ENCODE measurements at regions not wholly inside any gene's neighbourhood (a gene's known extent, or its start where the extent isn't known, plus 50 kb on each side); places are given as distances from the start of the nearest gene placed in this dataset.
"Not testable (repeated sequence)": the region's sequence is repeated elsewhere in the genome, so short reads cannot be mapped to it uniquely, and the experiment has no call there.

DNA sequence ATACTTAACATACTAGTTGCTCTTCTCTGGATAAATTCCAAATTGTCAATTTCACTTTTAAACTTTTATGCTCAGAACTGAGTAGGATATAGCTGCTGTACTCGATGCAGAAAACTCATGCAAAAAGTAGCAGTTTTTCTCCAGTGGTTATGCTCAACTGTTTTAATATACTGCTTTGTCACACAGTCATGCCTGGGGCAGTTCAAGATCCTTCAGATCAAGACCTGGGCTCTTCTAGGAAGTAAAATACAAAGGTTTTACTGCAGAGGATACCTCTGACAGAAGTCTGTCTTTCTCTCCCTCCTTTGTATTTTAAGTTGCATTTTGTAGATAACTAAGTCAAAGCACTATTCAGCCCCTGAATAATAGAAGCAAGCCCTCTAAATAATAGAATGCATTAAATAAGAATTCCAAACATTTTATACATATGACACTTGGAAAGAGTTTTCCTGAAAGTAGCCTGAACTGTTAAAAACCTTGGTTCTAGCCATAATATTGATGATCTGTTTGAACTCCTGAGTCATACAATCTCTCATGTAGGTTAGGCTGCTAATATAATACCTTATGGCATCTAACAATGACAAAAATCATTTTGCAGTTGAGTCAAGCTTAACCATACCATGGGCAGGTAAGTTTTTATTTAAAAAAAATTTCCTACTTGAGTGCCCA lies 183.3 kb upstream of the TRIB2 start:
- no peak for FAIRE-seq

DNA sequence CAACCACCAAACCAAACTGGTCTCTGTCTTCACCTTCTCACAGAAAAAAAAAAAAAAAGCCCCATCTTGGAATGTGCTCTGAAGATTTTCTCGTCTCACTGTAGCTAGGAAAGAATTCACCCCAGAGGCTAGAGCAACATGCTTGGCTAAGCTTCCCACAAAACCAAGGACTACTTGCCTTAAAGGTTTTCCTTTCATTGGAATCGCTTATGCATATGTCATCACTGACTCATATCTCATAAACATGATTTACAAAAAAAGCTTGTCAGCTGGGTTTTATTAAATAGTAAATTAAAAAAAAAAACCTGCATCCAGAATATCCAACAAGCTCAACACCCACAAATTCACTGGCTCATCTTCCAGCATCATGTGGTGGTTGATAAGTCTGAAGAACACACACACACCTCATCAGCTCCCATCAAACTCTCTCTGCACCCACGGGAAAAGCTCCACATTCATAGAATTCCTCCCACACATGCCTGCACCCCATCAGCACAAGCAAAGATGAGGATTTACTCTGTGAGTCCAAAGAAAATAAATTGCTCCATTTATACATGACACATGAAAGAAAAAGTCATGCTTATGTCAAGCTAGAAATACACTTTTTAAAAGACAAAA lies 182.0 kb upstream of the TRIB2 start:
- no peak for FAIRE-seq

DNA sequence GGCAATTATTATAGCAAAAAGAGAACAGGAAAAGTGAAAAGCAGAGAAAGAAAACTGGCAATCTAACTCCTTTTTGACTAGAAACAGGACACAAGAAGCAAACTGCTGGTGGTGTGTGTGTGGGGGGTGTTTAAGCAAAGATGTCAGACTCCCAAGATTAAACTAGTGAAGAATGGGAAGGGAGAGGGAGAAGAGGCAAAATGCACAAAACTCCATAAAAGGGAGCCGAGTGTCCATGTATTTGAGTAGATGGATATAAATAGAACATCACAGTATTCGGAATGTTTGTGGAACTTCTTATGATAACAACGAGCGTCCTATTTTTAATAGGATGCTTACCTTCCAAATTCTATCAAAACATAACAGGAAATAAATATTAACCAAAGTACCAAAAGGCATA lies 179.8 kb upstream of the TRIB2 start:
- no peak for FAIRE-seq

DNA sequence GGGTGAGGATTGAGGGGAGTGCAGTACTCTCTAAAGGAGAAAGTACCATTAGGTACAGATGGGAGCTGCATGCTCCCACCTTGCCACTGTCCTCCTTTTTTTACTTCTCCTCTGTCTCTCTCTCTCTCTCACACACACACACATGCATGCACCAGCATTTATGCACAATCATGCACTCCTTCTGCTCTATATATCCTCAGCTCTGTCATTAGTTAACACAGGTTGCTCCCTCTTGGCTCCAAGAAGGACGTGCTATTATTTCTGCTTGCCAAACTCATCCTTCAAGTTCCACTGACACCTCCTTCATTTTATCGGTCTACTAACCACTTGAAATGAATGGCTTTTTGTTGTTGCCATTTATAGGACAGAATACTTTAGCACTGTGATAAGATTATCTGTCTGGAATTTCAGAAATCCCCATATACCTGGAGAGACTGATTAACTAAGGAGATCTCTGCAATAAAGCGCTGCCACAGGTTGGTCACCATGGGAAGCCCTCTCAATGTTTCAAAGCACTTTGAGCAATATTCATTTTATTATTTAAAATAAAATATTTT lies 178.5 kb upstream of the TRIB2 start:
- FAIRE-seq = no peak

DNA sequence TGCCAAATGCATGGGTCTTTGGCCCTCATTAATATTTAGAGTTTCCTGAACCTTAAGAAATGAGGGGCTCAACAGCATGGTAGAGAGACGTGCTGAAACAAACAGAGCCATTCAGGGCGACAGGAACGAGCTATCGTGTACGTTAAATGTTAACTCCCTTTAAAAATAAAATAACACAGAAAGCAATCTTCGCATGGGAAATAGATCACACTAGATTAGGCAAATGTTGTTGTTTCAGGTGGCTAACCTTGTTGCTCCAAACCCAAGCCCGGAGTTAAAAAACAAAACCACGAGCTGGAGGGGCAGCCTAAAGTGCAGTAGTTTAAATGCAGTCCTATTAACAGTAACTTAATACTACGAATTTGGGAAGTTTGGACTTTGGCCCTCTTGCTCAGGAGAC lies 177.4 kb upstream of the TRIB2 start:
- FAIRE-seq = no peak

DNA sequence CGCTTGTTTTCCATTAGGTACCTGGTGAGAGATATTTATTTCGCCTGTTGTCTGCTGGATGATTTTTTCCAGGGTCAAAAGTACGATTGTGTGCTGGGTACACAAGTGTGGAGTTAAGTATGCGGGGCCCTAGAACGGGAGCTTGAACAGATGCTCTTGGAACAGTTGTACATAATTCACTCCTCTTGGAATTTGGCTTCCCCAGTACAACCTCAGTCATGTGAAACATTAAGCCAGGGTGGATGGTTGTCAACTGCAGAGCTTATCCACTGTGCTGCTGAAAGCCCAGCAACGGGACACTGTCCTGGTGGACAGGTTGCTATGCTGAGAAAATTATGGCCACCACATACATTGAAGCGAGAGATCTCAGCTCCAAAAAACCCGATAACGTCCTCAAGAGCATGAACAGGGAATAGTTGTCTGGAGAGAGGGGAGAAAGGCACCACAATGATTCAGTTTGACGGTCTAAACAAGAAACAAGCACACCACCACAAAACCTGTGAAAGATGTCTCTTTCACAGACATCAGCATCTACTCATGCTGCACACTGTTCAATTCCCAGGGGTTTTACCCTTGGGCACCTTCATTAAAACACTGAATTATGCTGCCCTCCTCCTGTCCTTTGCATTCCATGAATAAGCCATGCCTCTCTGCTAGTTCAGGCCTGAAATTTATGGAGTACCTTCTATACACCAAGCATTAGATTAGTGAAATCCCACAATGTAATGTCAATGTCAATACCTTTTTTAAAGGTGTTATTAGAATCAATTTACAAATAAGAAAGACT lies 176.8 kb upstream of the TRIB2 start:
- no peak for FAIRE-seq

DNA sequence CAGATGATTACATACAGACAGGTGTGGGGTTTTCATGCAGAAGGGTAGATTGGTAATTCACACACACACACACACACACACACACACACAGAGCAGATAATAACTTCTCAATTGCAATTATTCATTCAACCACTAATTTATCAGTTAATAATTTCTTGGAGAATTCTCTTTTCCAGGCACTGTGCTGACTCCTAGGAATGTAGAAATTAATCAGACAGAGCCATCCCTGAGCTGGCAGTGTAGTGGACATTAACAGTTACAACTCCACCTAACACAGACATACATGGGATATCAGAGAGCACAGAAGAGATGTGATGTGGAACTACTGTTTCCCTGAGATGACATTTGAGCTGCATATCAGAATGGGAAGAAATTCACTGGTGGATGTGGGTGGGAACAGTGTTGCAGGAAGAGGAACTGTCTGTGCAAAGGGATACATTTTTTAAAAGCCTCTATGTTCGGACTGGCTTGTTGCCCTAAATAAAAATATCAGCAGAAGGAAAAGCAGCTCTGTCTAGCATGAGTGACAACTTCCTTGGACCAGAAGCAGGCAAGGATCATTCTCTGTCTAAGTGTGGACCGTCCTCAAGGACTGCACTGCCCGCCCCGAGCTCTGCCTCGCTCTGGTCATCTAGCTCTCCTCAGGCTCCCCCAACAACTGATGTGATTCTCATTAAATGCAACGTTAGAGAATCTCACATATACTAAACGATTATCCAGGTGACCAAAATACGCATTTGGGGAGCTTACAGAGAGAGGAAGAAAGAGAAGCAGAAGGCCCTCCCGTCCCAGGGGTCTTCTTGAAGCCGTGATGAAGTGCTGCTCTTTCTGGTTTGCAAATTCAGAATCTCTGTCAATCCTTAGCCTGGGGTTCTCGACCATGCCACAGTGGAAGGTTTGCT lies 173.4 kb upstream of the TRIB2 start:
- FAIRE-seq = no peak

DNA sequence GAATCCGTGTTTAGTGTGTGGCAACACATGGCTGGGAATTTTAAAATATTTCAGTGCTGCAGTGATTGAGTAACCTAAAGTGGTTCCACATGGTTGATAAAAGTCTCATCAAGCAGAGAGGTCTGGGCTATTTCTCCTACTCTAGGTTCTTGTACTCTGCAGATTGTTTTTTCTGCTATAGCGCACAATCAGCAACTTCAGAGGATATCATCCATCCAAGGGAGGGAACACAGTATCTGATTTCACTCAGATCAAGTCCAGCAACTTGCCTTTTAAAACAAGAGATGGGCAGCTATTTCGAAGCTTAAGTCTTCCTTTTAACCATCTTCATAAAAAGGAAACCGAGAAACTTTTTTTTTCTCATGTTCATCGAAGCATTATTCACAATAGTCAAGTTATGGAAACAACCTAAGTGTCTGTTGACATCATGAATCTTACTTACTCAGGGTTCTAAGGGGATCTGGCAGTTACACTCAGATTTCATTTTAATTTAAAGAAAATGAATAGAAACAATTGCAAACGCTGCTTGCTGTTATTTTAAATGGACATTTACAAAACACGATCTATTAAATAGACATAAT lies 172.7 kb upstream of the TRIB2 start:
- no peak for FAIRE-seq

DNA sequence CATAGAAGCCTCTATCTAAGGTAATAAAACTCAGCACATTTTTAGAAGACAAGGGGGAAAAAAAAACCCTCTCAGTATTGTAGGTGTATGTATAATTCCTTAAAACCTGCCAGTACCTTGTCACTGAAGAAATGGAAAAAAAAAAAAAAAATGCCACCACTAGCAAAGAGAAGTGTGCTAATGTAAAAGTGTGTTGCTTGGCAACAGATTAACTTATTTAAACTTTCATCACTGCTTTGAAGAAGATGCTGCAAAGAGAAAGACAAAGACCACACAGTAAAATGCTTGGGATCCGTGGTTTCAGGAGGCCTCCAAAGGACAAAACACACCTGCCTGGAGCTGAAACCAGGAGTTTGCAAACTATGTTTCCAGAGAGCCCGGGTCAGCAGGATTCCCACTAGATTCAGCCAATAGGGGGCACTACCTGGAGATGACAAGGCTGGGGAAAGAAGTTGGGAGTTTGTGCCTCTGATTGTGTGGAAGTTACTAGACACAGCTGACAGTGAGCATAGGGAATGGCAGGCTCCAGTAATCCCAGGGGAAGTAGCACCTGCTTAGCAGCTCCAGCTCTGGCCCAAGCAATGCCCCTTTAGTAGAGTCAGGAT lies 169.1 kb upstream of the TRIB2 start:
- FAIRE-seq = no peak

DNA sequence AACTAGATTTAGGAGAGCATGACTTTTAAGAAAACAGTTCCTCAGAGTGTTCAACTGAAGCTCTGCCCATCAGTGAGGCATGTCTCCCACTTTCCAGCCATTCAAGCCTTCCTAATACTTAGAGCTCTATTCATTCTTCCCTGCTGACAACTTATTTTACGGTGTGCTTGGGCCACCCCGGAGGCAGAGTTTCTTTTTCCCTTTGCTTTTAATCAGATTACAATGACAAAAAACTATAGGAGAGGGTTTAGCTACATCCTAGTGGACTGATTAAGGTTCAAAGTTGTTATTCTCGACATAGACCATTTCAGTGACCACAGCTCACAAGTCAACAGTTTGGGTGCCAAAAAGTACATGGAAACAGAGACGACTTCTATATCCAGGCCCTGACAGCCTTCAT lies 167.8 kb upstream of the TRIB2 start:
- FAIRE-seq = no peak

DNA sequence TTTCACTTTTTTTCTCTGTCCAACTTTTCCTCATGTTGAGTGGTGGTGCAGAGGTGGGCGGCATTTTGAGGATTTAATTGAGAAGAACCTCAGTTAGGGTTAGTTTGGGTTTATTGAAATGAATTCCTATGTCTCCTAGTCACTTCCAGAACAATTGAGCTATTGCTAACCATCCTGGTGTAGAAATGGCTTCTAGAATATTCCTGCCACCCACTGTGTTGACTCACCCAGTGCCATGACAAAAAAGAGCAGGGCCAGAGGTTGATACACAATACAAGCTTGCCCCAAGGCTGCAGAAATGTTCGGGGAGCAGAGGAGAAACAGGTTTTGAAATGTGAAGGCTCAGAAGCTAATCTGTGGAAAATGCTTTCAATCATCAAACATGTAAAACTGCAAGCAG lies 167.1 kb upstream of the TRIB2 start:
- no peak for FAIRE-seq

DNA sequence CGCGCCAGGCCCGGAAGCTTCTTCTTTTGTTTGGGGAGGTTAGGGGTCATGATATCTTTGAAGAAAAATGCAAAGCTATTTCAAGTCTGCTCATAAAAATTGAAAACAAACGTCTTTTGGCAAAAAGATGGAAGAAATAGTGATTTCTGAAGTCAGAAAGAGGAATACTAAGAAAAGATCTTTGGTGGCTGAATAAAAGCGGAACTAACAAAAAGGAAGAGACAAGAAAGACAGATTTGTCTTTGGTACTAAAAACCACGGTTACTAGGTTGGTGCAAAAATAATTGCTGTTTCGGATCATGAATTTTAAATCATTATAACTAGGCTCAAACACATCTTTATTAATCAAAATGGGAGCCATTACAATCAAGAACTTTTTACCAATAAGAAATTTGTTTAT lies 164.6 kb upstream of the TRIB2 start:
- no peak for FAIRE-seq

DNA sequence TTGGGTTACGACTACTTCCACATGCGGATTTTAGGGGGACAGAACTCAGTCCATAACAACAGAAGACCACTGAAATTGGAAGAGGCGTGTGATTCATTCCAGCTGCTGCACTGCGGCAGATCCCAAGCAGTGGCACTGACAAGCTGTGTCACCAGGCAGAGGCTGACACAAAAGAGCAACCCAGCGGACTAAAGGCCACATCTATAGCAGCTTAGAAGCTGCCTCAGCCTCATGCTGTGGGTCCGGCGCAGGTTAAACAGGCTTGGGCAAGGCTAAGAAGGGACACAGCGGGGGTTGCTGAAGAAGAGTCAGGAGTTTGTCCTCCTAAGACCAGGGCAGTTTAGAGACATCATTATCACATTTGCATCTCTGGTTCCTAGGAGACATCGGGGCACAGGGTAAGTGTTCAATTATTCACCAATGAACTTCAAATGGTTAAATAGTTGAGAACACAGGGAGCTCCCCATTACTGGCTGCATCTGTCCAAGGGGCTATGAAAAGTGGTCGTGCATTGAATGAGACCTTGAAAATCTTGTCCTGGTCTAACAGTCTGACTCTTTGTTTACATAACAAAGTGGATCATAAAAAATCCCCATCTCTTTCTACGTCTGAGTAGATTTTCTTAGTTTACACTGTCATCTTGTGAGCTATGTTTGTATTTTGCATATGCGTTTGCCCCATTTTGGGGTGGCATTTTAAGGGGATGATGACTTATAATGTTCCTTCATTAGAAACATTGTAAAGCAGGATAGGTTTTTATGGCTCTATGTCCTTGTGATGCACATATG lies 162.3 kb upstream of the TRIB2 start:
- no peak for FAIRE-seq

DNA sequence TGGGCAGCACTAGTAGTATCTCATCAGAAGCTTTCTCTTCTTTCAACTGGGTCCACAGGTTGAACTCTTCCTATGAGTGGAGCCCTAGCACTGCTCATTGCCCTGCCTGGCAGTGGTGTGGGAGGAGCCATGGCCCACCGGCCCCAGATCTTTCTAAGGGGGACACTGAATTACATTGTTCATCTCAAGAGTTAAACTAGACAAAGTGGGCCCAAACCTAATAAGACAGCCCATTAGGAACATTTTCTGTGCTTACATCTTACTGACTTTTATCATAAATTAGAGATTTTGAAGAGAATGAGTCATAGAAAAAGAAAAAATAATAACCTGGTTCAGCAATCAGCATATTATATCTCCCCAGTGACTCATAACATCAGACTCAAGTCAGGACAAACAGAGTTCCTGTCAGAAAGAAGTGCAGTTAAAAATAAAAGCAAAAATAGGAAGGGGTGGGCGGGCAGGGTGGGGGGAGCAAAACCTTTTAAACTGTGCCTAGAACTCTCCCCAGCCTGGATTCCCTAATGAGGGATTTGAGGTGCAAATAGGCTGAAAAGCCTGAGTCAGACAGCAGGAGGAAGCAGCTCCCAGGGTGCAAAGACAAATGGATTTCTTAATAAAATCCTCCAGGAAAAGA lies 161.6 kb upstream of the TRIB2 start:
- no peak for FAIRE-seq

DNA sequence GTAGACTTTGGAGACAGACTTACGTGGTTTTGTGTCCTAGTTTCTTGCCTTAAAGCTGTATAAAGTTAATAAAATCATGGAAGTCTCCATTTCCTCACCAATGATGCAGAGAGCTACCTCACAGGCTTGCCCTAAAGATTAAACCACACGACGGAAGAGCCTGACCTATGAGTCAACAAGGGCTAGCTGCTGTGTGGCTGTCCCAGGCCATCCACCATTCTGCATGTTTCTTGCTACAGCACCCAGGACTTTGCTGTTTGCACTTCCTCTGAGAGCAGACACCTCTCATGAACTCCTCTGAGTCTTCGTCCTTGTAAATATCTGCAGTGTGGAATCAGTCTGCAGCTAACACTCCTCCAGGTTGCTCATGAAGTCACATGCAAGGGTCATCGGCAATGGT lies 160.0 kb upstream of the TRIB2 start:
- no peak for FAIRE-seq

DNA sequence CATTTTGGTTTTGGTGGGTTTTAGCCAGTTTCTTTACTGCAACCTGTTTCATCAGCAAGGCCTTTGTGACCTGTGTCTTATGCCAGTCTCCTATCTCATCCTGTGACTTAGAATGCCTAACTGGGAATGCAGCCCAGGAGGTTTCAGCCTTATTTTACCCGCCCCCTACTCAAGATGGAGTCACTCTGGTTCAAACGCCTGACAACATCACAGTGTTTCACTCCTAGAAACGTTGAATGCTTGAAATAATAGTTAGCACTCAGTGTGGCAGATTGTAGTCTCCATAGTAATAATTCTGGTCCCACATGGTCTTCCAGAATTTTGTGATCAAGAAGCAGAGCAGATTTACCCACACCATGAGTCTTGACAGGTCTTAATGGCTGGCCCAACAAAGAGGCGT lies 159.0 kb upstream of the TRIB2 start:
- FAIRE-seq = no peak

DNA sequence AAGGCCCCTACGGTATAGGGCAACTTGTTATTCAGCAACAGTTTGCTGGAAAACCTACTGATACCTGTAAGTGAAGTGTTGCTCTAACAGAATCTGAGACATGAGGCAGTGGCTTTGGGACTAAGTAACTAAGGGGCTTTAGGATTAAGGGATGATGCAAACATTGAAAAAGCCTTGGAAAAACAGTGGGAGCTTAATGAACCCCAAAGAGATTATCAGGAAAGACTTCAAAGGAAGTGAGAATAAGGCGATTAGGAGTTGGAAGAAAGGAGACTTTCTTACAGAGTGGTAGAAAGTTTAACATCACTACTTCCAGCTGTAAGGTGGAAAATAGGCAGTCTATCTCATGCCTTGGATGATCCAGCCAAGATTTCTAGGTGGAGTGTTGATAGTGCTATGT lies 158.2 kb upstream of the TRIB2 start:
- FAIRE-seq = no peak

DNA sequence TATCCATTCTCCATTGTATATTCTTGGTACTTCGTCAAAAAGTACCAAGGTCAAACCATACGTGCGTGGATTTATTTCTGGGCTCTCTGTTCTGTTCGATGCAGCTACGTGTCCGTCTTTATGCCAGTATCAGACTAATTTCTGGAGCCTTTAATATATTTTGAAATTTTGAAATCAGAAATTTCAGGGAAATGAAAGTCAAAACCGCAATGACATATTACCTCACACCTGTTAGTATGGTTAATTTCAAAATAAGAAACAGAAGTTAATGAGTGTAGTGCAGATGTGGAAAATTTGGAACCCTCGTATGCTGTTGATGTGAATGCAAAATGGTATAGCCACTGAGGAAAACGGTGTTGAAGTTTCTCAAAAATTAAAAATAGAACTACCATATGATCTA lies 156.1 kb upstream of the TRIB2 start:
- no peak for FAIRE-seq

DNA sequence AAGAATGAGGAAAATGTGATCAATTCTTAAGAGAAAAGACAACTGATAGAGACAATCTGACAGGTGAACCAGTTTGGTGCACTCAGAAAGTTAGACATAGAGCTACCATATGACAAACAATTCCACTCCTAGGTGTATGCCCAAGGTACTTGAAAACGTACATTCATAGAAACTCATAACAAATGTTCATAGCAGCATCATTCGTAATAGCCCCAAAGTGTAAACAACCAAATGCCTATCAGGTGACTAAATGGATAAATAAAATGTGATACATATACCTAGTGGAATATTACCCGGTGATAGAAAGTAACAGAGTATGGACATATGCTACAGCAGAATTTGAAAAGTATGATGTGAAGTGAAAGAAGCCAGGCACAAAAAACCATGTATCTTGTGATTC lies 149.3 kb upstream of the TRIB2 start:
- no peak for FAIRE-seq

DNA sequence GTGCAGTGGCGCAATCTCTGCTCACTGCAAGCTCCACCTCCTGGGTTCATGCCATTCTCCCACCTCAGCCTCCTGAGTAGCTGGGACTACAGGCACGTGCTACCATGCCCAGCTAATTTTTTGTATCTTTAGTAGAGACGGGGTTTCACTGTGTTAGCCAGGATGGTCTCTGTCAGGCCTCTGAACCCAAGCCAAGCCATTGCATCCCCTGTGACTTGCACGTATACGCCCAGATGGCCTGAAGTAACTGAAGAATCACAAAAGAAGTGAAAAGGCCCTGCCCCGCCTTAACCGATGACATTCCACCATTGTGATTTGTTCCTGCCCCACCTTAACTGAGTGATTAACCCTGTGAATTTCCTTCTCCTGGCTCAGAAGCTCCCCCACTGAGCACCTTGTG lies 147.2 kb upstream of the TRIB2 start:
- not testable (repeated sequence) for FAIRE-seq

DNA sequence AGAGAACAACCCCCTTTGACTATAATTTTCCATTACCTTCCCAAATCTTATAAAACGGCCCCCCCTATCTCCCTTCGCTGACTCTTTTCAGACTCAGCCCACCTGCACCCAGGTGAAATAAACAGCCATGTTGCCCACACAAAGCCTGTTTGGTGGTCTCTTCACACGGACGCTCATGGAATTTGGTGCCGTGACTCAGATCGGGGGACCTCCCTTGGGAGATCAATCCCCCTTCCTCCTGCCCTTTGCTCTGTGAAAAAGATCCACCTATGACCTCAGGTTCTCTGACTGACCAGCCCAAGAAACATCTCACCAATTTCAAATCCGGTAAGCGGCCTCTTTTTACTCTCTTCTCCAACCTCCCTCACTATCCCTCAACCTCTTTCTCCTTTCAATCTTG lies 146.8 kb upstream of the TRIB2 start:
- FAIRE-seq = not testable (repeated sequence)
